ENCODE measurements at regions not wholly inside any gene's neighbourhood (a gene's known extent, or its start where the extent isn't known, plus 50 kb on each side); places are given as distances from the start of the nearest gene placed in this dataset.
"Not testable (repeated sequence)": the region's sequence is repeated elsewhere in the genome, so short reads cannot be mapped to it uniquely, and the experiment has no call there.

GRCh38 chr13:65217471-65217995, 2012.6 kb downstream of the PCDH9 start:
- 42% methylated on average over 7 of the region's 7 CpGs for WGBS

GRCh38 chr13:65202845-65203244, 2027.3 kb downstream of the PCDH9 start:
- WGBS = 87% methylated on average over 2 of the region's 2 CpGs
- intact Hi-C loops (cut with DNase I); DNase-seq (ENCODE audit: low spot score); H3K36me3 ChIP-seq; H3K27ac ChIP-seq; H3K27me3 ChIP-seq (replicated peaks; ENCODE audit: insufficient read depth); H3K4me3 ChIP-seq; H3K4me1 ChIP-seq (replicated peaks); H3K9me3 ChIP-seq: not testable (repeated sequence)

More at GRCh38 chr13:65217471-65217995, 2012.6 kb downstream of the PCDH9 start:
- Histone ChIP-seq H3K36me3 (no peaks in the 10 kb centered on the region), H3K9me3 (no peaks in the 10 kb centered on the region), H3K27ac (no peak overlapping the region), H3K27me3 (replicated peaks; ENCODE audit: insufficient read depth) (no peaks in the 10 kb centered on the region), H3K4me1 (replicated peaks) (no peaks in the 10 kb centered on the region), H3K4me3 (no peak overlapping the region)
- peak; percentile 33 for DNase-seq (ENCODE audit: low spot score)
- intact Hi-C loops (cut with DNase I) = no loop called here
- peak; percentile 22 for TF ChIP-seq POLR2AphosphoS5 (IDR thresholded peaks at IDR 0.05)
- TF ChIP-seq POLR2A (IDR thresholded peaks at IDR 0.05) = no peak

GRCh38 chr13:65188721-65189120, 2041.4 kb downstream of the PCDH9 start:
- TF ChIP-seq POLR2A (IDR thresholded peaks at IDR 0.05) (no peak), POLR2AphosphoS5 (IDR thresholded peaks at IDR 0.05) (no peak), CTCF (IDR thresholded peaks at IDR 0.05) (no peak)
- H3K27me3 ChIP-seq (replicated peaks; ENCODE audit: insufficient read depth) = no peaks in the 10 kb centered on the region
- no peak overlapping the region for H3K4me3 ChIP-seq
- no peak overlapping the region for H3K27ac ChIP-seq
- DNase-seq (ENCODE audit: low spot score) = no peak
- intact Hi-C loops (cut with DNase I) = no loop called here
- H3K36me3 ChIP-seq = no peaks in the 10 kb centered on the region
- H3K9me3 ChIP-seq = no peaks in the 10 kb centered on the region
- WGBS = 85% methylated on average over 3 of the region's 3 CpGs
- no peaks in the 10 kb centered on the region for H3K4me1 ChIP-seq (replicated peaks)

- no peaks in the 10 kb centered on the region for H3K27me3 ChIP-seq (replicated peaks; ENCODE audit: insufficient read depth)
- whole genome bisulfite sequencing = 73% methylated on average over 3 of the region's 3 CpGs
- no peaks in the 10 kb centered on the region for H3K4me1 ChIP-seq (replicated peaks)
- TF ChIP-seq CTCF (IDR thresholded peaks at IDR 0.05) = no peak
- no peak for TF ChIP-seq POLR2AphosphoS5 (IDR thresholded peaks at IDR 0.05)
- no peak for TF ChIP-seq POLR2A (IDR thresholded peaks at IDR 0.05)
- H3K27ac ChIP-seq = no peak overlapping the region
- no peak overlapping the region for H3K4me3 ChIP-seq
- H3K36me3 ChIP-seq = no peaks in the 10 kb centered on the region
- H3K9me3 ChIP-seq = no peaks in the 10 kb centered on the region
- DNase-seq (ENCODE audit: low spot score) = no peak
- intact Hi-C loops (cut with DNase I) = no loop called here
Measured at GRCh38 chr13:65168026-65168425, 2062.1 kb downstream of the PCDH9 start.

GRCh38 chr13:65166675-65167074, 2063.5 kb downstream of the PCDH9 start:
- DNase-seq (ENCODE audit: low spot score) = no peak
- intact Hi-C loops (cut with DNase I) = no loop called here
- WGBS = 70% methylated on average over 3 of the region's 3 CpGs
- no peaks in the 10 kb centered on the region for H3K36me3 ChIP-seq
- TF ChIP-seq POLR2A (IDR thresholded peaks at IDR 0.05) (no peak), POLR2AphosphoS5 (IDR thresholded peaks at IDR 0.05) (no peak), CTCF (IDR thresholded peaks at IDR 0.05) (no peak)
- H3K4me1 ChIP-seq (replicated peaks) = no peaks in the 10 kb centered on the region
- no peaks in the 10 kb centered on the region for H3K27me3 ChIP-seq (replicated peaks; ENCODE audit: insufficient read depth)
- H3K4me3 ChIP-seq = no peak overlapping the region
- no peaks in the 10 kb centered on the region for H3K9me3 ChIP-seq
- H3K27ac ChIP-seq = no peak overlapping the region

GRCh38 chr13:65159803-65160202, 2070.3 kb downstream of the PCDH9 start:
- TF ChIP-seq CTCF (IDR thresholded peaks at IDR 0.05) (no peak), POLR2AphosphoS5 (IDR thresholded peaks at IDR 0.05) (no peak)
- Histone ChIP-seq H3K4me3 (no peak overlapping the region), H3K4me1 (replicated peaks) (no peaks in the 10 kb centered on the region), H3K27me3 (replicated peaks; ENCODE audit: insufficient read depth) (no peaks in the 10 kb centered on the region), H3K27ac (no peak overlapping the region), H3K9me3 (no peaks in the 10 kb centered on the region), H3K36me3 (no peaks in the 10 kb centered on the region)
- intact Hi-C loops (cut with DNase I) = no loop called here
- DNase-seq (ENCODE audit: low spot score) = no peak
- 35% methylated on average over 3 of the region's 3 CpGs for WGBS

Data from prostate gland (tissue), 2 donors.